WTC11 (cell line): ENCODE measurements at regions not wholly inside any gene's neighbourhood (a gene's known extent, or its start where the extent isn't known, plus 50 kb on each side); places are given as distances from the start of the nearest gene placed in this dataset.

ENCODE experiments used
- ATAC-seq: fragments of 200-7000 bp; cut with Tn5 transposase; 2 replicates; pipeline ENCODE4 v1.10.0; 2021; ENCODE audit warnings: mild to moderate bottlenecking, moderate library complexity
- CTCF ChIA-PET: fragments of 300-600 bp; sonication (Branson Sonifier 250); formaldehyde crosslinking; loops from one replicate; lab custom pipeline; 2021; ENCODE audit warnings: antibody characterized with exemption; lab: Charles Lee
- POLR2A ChIA-PET: fragments of 350-600 bp; sonication (Branson Sonifier 250); formaldehyde crosslinking; loops from one replicate; lab custom pipeline; 2021; ENCODE audit warnings: antibody characterized with exemption; lab: Charles Lee
- DNase-seq: peaks from one replicate; pipeline ENCODE4 v3.0.0; 2021; ENCODE audit warnings: low spot score
- H3K27ac Mint-ChIP-seq: 2 replicates; pipeline ENCODE4 v1.8.0; 2021; ENCODE audit warnings: mixed read lengths
- H3K27me3 Mint-ChIP-seq: 2 replicates; pipeline ENCODE4 v1.8.0; 2021; ENCODE audit warnings: low read depth, mild to moderate bottlenecking, moderate library complexity, mixed read lengths
- H3K36me3 Mint-ChIP-seq: 2 replicates; pipeline ENCODE4 v1.8.0; 2021; ENCODE audit warnings: mixed read lengths
- H3K4me1 Mint-ChIP-seq: 2 replicates; pipeline ENCODE4 v1.8.0; 2022; ENCODE audit warnings: mixed read lengths
- H3K4me3 Mint-ChIP-seq: 2 replicates; pipeline ENCODE4 v1.8.0; 2021; ENCODE audit warnings: mild to moderate bottlenecking, moderate library complexity, mixed read lengths
- H3K9me3 Mint-ChIP-seq: 2 replicates; pipeline ENCODE4 v1.8.0; 2021; ENCODE audit warnings: mixed read lengths
- ATF1 ChIP-seq: sonication (generic); formaldehyde crosslinking; IDR thresholded peaks from 2 replicates; pipeline ENCODE4 v1.8.1; 2023; ENCODE audit warnings: mild to moderate bottlenecking, moderate library complexity, missing genetic modification reagents
- ATF2 ChIP-seq: sonication (generic); formaldehyde crosslinking; IDR thresholded peaks from 2 replicates; pipeline ENCODE4 v1.8.1; 2022; ENCODE audit warnings: low read depth, missing genetic modification reagents, borderline replicate concordance
- EMX1 ChIP-seq: fragments of 250-450 bp; sonication (Bioruptor Pico); IDR thresholded peaks from 2 replicates; pipeline ENCODE4 v1.8.0; 2021; ENCODE audit warnings: mild to moderate bottlenecking
- GABPB1 ChIP-seq: sonication (generic); formaldehyde crosslinking; IDR thresholded peaks from 2 replicates; pipeline ENCODE4 v1.8.1; 2023; ENCODE audit warnings: mild to moderate bottlenecking, missing genetic modification reagents
- NFATC4 ChIP-seq: fragments of 250-450 bp; sonication (Bioruptor Pico); IDR thresholded peaks from 2 replicates; pipeline ENCODE4 v1.9.0; 2021; ENCODE audit warnings: mild to moderate bottlenecking
- NR1H2 ChIP-seq: sonication (generic); formaldehyde crosslinking; IDR thresholded peaks from 2 replicates; pipeline ENCODE4 v1.9.0; 2021; ENCODE audit warnings: mild to moderate bottlenecking, moderate library complexity, missing genetic modification reagents
- PRRX2 ChIP-seq: fragments of 250-450 bp; sonication (Bioruptor Pico); IDR thresholded peaks from 2 replicates; pipeline ENCODE4 v1.8.0; 2021; ENCODE audit warnings: mild to moderate bottlenecking
- RELA ChIP-seq: sonication (generic); formaldehyde crosslinking; IDR thresholded peaks from 2 replicates; pipeline ENCODE4 v1.8.1; 2022; ENCODE audit warnings: missing genetic modification reagents, mild to moderate bottlenecking, borderline replicate concordance
- RORB ChIP-seq: fragments of 250-450 bp; sonication (Bioruptor Pico); IDR thresholded peaks from 2 replicates; pipeline ENCODE4 v1.9.0; 2021; ENCODE audit warnings: mild to moderate bottlenecking
- ZBTB43 ChIP-seq: sonication (generic); formaldehyde crosslinking; IDR thresholded peaks from 2 replicates; pipeline ENCODE4 v1.8.1; 2023; ENCODE audit warnings: mild to moderate bottlenecking, missing genetic modification reagents
- ZNF121 ChIP-seq: sonication (generic); formaldehyde crosslinking; IDR thresholded peaks from 2 replicates; pipeline ENCODE4 v1.8.0; 2023; ENCODE audit warnings: missing genetic modification reagents
- ZNF532 ChIP-seq: fragments of 250-450 bp; sonication (Bioruptor Pico); IDR thresholded peaks from 2 replicates; pipeline ENCODE4 v1.9.0; 2021; ENCODE audit warnings: mild to moderate bottlenecking, borderline replicate concordance
- ZNF671 ChIP-seq: fragments of 250-450 bp; sonication (Bioruptor Pico); IDR thresholded peaks from 2 replicates; pipeline ENCODE4 v1.8.0; 2021; ENCODE audit warnings: mild to moderate bottlenecking
- TF ChIP-seq, protein P1 (sequence below): fragments of 250-450 bp; sonication (Bioruptor Pico); conservative IDR thresholded peaks from 2 replicates; pipeline ENCODE4 v1.9.0; 2021; ENCODE audit warnings: mild to moderate bottlenecking
- TF ChIP-seq, protein P2 (sequence below): sonication (generic); formaldehyde crosslinking; IDR thresholded peaks from 2 replicates; pipeline ENCODE4 v1.8.0; 2023; ENCODE audit warnings: missing genetic modification reagents
- TF ChIP-seq, protein P3 (sequence below): sonication (generic); formaldehyde crosslinking; IDR thresholded peaks from 2 replicates; pipeline ENCODE4 v1.8.0; 2023; ENCODE audit warnings: mild to moderate bottlenecking, missing genetic modification reagents
- TF ChIP-seq, protein P4 (sequence below): fragments of 250-450 bp; sonication (Bioruptor Pico); IDR thresholded peaks from 2 replicates; pipeline ENCODE4 v1.9.0; 2021; ENCODE audit warnings: mild to moderate bottlenecking

- DNase-seq (no peak), ATAC-seq (no peak)
- Mint-ChIP-seq H3K27me3 (peaks cover 9% of the 10 kb centered on the region), H3K36me3 (peaks cover 8% of the 10 kb centered on the region), H3K4me3 (no peak overlapping the region), H3K27ac (no peak overlapping the region), H3K9me3 (peaks cover 32% of the 10 kb centered on the region), H3K4me1 (no peaks in the 10 kb centered on the region)
- CTCF ChIA-PET, result no interaction called here
- POLR2A ChIA-PET, result no interaction called here
- no peak for TF ChIP-seq NFATC4
- no peak for TF ChIP-seq ATF2 (CRISPR knock-in tag)
- TF ChIP-seq ATF1 (CRISPR knock-in tag), result no peak
Observed at GRCh38 chr7:149379625-149380024, 81.2 kb downstream of the ZNF777 start.

DNA sequence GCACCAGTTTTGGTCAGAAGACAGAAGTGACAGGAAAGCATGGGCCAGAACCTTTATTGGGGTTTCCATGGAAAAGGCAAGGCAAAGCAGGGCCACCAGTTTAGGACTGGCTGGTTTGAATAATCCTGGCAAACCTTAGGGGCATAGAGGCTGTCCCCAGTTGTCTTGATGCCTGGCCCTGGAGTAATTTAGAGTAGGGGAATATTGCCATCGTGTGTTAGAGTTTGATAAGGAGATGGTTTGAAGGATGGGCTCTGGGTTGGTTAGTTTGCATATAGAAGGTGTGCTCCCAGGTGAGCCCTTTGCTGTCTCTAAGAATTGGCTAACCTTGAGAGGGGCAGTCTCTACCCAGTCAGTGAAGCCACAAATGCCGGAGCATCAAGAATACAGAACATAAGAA lies 79.6 kb downstream of the ZNF777 start:
- peaks cover 8% of the 10 kb centered on the region for H3K36me3 Mint-ChIP-seq
- H3K27me3 Mint-ChIP-seq, result peaks cover 2% of the 10 kb centered on the region; the same call in 1 of the 2 replicates
- TF ChIP-seq ZNF121 (CRISPR knock-in tag) (no peak), ZNF532 (CRISPR knock-in tag) (no peak), ZBTB43 (CRISPR knock-in tag) (no peak), ATF1 (CRISPR knock-in tag) (no peak), ZNF671 (CRISPR knock-in tag) (no peak), PRRX2 (CRISPR knock-in tag) (no peak), EMX1 (CRISPR knock-in tag) (no peak), GABPB1 (no peak), NR1H2 (CRISPR knock-in tag) (no peak), RELA (CRISPR knock-in tag) (no peak), RORB (CRISPR knock-in tag) (no peak)
- TF ChIP-seq, protein P1, sequence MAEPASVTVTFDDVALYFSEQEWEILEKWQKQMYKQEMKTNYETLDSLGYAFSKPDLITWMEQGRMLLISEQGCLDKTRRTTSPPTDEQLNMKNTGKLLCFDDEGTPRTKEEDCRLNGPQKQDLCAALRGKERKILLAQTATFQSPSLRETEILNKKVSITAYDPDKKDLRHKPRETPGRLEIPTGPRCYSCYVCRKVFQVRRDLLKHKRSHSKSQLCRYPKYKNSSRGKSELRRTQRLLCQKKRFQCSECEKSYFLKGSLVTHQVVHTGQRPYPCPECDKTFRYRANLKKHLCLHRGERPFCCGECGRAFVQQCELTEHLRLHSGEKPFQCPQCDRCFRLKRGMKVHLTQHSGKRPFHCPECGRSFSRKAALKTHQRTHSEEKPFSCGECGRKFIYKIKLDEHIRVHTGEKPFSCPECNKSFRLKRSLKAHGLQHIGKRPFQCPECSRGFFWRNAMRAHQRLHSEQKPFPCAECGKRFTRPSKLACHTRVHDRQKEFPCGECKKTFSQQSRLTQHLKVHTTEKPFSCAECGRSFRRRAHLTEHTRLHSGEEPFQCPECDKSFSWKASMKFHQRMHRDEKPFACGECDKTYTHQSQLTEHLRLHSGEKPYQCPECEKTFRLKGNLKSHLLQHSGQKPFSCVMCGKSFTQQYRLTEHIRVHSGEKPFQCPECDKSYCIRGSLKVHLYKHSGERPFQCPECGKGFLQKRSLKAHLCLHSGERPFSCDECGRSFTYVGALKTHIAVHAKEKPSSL, result no peak
- TF ChIP-seq, protein P2, sequence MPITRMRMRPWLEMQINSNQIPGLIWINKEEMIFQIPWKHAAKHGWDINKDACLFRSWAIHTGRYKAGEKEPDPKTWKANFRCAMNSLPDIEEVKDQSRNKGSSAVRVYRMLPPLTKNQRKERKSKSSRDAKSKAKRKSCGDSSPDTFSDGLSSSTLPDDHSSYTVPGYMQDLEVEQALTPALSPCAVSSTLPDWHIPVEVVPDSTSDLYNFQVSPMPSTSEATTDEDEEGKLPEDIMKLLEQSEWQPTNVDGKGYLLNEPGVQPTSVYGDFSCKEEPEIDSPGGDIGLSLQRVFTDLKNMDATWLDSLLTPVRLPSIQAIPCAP (CRISPR knock-in tag), result no peak
- TF ChIP-seq, protein P3, sequence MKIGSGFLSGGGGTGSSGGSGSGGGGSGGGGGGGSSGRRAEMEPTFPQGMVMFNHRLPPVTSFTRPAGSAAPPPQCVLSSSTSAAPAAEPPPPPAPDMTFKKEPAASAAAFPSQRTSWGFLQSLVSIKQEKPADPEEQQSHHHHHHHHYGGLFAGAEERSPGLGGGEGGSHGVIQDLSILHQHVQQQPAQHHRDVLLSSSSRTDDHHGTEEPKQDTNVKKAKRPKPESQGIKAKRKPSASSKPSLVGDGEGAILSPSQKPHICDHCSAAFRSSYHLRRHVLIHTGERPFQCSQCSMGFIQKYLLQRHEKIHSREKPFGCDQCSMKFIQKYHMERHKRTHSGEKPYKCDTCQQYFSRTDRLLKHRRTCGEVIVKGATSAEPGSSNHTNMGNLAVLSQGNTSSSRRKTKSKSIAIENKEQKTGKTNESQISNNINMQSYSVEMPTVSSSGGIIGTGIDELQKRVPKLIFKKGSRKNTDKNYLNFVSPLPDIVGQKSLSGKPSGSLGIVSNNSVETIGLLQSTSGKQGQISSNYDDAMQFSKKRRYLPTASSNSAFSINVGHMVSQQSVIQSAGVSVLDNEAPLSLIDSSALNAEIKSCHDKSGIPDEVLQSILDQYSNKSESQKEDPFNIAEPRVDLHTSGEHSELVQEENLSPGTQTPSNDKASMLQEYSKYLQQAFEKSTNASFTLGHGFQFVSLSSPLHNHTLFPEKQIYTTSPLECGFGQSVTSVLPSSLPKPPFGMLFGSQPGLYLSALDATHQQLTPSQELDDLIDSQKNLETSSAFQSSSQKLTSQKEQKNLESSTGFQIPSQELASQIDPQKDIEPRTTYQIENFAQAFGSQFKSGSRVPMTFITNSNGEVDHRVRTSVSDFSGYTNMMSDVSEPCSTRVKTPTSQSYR (CRISPR knock-in tag), result no peak
- TF ChIP-seq, protein P4, sequence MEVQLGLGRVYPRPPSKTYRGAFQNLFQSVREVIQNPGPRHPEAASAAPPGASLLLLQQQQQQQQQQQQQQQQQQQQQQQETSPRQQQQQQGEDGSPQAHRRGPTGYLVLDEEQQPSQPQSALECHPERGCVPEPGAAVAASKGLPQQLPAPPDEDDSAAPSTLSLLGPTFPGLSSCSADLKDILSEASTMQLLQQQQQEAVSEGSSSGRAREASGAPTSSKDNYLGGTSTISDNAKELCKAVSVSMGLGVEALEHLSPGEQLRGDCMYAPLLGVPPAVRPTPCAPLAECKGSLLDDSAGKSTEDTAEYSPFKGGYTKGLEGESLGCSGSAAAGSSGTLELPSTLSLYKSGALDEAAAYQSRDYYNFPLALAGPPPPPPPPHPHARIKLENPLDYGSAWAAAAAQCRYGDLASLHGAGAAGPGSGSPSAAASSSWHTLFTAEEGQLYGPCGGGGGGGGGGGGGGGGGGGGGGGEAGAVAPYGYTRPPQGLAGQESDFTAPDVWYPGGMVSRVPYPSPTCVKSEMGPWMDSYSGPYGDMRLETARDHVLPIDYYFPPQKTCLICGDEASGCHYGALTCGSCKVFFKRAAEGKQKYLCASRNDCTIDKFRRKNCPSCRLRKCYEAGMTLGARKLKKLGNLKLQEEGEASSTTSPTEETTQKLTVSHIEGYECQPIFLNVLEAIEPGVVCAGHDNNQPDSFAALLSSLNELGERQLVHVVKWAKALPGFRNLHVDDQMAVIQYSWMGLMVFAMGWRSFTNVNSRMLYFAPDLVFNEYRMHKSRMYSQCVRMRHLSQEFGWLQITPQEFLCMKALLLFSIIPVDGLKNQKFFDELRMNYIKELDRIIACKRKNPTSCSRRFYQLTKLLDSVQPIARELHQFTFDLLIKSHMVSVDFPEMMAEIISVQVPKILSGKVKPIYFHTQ (CRISPR knock-in tag), result no peak
- peaks cover 26% of the 10 kb centered on the region for H3K9me3 Mint-ChIP-seq
- DNase-seq (no peak), ATAC-seq (peak; percentile 36; the same call in 1 of the 2 replicates)
- no peak overlapping the region for H3K4me3 Mint-ChIP-seq
- POLR2A ChIA-PET, result no interaction called here
- CTCF ChIA-PET, result interaction anchor here (1.2 kb wide), 1 partner anchor 25 kb away, joined by 4 read pairs; no protein-coding TSS in a partner anchor
- H3K4me1 Mint-ChIP-seq, result peaks cover 9% of the 10 kb centered on the region
- H3K27ac Mint-ChIP-seq, result no peak overlapping the region
